ENCODE measurements at regions not wholly inside any gene's neighbourhood (a gene's known extent, or its start where the extent isn't known, plus 50 kb on each side); places are given as distances from the start of the nearest gene placed in this dataset.

DNA sequence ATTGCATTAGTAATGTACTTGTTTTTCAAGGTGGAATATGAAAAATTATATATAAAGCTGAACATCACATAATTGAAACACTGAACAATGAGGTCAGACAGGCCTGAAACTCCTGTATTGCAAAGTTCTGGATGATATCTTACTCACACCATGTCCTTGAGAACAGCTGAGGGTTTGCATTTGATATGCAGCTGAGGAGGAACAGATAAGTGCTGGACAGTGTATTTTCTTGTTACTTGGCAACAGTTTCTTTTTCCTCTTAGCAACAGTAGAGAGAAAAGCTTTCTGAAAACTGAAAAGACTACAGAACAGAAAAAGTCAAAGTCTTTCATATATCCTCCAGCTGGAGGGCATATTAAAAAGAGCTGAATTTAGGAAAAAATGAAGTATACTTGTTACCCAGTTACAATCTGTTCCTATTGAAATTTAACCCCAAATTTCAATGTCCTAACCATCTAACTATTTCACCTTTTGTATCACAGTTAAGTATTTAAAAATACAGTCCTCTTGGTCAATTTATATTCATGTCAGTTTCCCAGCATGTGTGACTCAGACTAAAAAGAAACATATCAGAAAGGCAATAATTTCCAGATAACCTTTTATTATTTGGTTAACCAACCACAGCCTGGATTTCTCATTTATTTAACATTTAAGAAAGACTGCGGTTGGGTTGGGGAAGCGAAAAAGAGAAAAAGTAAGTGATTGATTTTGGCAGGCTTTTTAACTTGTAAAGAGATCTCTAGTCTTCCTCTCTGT is 733.0 kb upstream of the DPPA4 start:
- TF ChIP-seq EP300 (conservative IDR thresholded peaks at IDR 0.05; ENCODE audit: poor library complexity, severe bottlenecking), result no peak
- TF ChIP-seq EZH2 (IDR thresholded peaks at IDR 0.05; ENCODE audit: borderline replicate concordance, insufficient read depth, low read length, poor library complexity, severe bottlenecking), result no peak
- TF ChIP-seq, protein P1, sequence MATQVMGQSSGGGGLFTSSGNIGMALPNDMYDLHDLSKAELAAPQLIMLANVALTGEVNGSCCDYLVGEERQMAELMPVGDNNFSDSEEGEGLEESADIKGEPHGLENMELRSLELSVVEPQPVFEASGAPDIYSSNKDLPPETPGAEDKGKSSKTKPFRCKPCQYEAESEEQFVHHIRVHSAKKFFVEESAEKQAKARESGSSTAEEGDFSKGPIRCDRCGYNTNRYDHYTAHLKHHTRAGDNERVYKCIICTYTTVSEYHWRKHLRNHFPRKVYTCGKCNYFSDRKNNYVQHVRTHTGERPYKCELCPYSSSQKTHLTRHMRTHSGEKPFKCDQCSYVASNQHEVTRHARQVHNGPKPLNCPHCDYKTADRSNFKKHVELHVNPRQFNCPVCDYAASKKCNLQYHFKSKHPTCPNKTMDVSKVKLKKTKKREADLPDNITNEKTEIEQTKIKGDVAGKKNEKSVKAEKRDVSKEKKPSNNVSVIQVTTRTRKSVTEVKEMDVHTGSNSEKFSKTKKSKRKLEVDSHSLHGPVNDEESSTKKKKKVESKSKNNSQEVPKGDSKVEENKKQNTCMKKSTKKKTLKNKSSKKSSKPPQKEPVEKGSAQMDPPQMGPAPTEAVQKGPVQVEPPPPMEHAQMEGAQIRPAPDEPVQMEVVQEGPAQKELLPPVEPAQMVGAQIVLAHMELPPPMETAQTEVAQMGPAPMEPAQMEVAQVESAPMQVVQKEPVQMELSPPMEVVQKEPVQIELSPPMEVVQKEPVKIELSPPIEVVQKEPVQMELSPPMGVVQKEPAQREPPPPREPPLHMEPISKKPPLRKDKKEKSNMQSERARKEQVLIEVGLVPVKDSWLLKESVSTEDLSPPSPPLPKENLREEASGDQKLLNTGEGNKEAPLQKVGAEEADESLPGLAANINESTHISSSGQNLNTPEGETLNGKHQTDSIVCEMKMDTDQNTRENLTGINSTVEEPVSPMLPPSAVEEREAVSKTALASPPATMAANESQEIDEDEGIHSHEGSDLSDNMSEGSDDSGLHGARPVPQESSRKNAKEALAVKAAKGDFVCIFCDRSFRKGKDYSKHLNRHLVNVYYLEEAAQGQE (IDR thresholded peaks at IDR 0.05; ENCODE audit: borderline replicate concordance), result no peak
- TF ChIP-seq, protein P2, sequence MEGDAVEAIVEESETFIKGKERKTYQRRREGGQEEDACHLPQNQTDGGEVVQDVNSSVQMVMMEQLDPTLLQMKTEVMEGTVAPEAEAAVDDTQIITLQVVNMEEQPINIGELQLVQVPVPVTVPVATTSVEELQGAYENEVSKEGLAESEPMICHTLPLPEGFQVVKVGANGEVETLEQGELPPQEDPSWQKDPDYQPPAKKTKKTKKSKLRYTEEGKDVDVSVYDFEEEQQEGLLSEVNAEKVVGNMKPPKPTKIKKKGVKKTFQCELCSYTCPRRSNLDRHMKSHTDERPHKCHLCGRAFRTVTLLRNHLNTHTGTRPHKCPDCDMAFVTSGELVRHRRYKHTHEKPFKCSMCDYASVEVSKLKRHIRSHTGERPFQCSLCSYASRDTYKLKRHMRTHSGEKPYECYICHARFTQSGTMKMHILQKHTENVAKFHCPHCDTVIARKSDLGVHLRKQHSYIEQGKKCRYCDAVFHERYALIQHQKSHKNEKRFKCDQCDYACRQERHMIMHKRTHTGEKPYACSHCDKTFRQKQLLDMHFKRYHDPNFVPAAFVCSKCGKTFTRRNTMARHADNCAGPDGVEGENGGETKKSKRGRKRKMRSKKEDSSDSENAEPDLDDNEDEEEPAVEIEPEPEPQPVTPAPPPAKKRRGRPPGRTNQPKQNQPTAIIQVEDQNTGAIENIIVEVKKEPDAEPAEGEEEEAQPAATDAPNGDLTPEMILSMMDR (IDR thresholded peaks at IDR 0.05; ENCODE audit: poor library complexity, severe bottlenecking), result no peak
- no peak for TF ChIP-seq TAF1 (IDR thresholded peaks at IDR 0.05; ENCODE audit: low read depth)
- TF ChIP-seq SMC3 (conservative IDR thresholded peaks at IDR 0.05; ENCODE audit: poor library complexity), result no peak
- TF ChIP-seq POLR2AphosphoS5 (IDR thresholded peaks at IDR 0.05), result no peak
- no peak for TF ChIP-seq RAD21 (conservative IDR thresholded peaks at IDR 0.05)
